Hepatocyte (in vitro differentiated cells): ENCODE measurements at regions not wholly inside any gene's neighbourhood (a gene's known extent, or its start where the extent isn't known, plus 50 kb on each side); places are given as distances from the start of the nearest gene placed in this dataset.

Experiments
- CTCF ChIP-seq: fragments of 200-600 bp; sonication (generic); IDR thresholded peaks from 2 replicates; pipeline ENCODE4 v1.5.1; 2016; ENCODE audit warnings: antibody characterized with exemption, mild to moderate bottlenecking; ENCODE audit not compliant: poor library complexity
- EZH2 ChIP-seq: fragments of 200-600 bp; sonication (generic); IDR thresholded peaks from 2 replicates; pipeline ENCODE4 v1.6.1; 2016; ENCODE audit warnings: antibody characterized with exemption, mild to moderate bottlenecking, borderline replicate concordance

GRCh38 chr13:72397265-72397664 is 330.2 kb downstream of the MZT1 start:
- TF ChIP-seq CTCF: no peak
- TF ChIP-seq EZH2: no peak
